ENCODE measurements at regions not wholly inside any gene's neighbourhood (a gene's known extent, or its start where the extent isn't known, plus 50 kb on each side); places are given as distances from the start of the nearest gene placed in this dataset.

- DNase-seq (ENCODE audit: low spot score), result no peak
These were observed 101.8 kb downstream of the CAND1 start for GRCh38 chr12:67370979-67371378.

GRCh38 chr12:67377021-67377420 lies 107.9 kb downstream of the CAND1 start:
- DNase-seq (ENCODE audit: low spot score), result no peak

- DNase-seq (ENCODE audit: low spot score), result no peak
These were observed 108.4 kb downstream of the CAND1 start for GRCh38 chr12:67377541-67377940.

- DNase-seq (ENCODE audit: low spot score), result no peak
These were observed 113.2 kb downstream of the CAND1 start for GRCh38 chr12:67382241-67382871.

- peak; percentile 82 for DNase-seq (ENCODE audit: low spot score)
These were observed 117.9 kb downstream of the CAND1 start for GRCh38 chr12:67386869-67387565.

- DNase-seq (ENCODE audit: low spot score), result peak; percentile 94
These were observed 119.4 kb downstream of the CAND1 start for GRCh38 chr12:67388331-67389138.

- DNase-seq (ENCODE audit: low spot score), result no peak
These were observed 121.1 kb downstream of the CAND1 start for GRCh38 chr12:67390273-67390672.

GRCh38 chr12:67391034-67391433 lies 121.9 kb downstream of the CAND1 start:
- no peak for DNase-seq (ENCODE audit: low spot score)

GRCh38 chr12:67391656-67392055 lies 122.5 kb downstream of the CAND1 start:
- DNase-seq (ENCODE audit: low spot score), result no peak

- no peak for DNase-seq (ENCODE audit: low spot score)
These were observed 125.4 kb downstream of the CAND1 start for GRCh38 chr12:67394550-67394949.

- peak; percentile 84 for DNase-seq (ENCODE audit: low spot score)
These were observed 131.6 kb downstream of the CAND1 start for GRCh38 chr12:67400742-67401141.

- no peak for DNase-seq (ENCODE audit: low spot score)
These were observed 141.1 kb downstream of the CAND1 start for GRCh38 chr12:67410246-67410645.

- no peak for DNase-seq (ENCODE audit: low spot score)
These were observed 141.5 kb downstream of the CAND1 start for GRCh38 chr12:67410667-67411067.

- DNase-seq (ENCODE audit: low spot score), result no peak
These were observed 142.4 kb downstream of the CAND1 start for GRCh38 chr12:67411562-67411961.

- DNase-seq (ENCODE audit: low spot score), result peak; percentile 37
These were observed 144.4 kb downstream of the CAND1 start for GRCh38 chr12:67413577-67413976.

GRCh38 chr12:67414011-67414715 lies 145.0 kb downstream of the CAND1 start:
- DNase-seq (ENCODE audit: low spot score), result peak; percentile 59

GRCh38 chr12:67415473-67415872 lies 146.3 kb downstream of the CAND1 start:
- DNase-seq (ENCODE audit: low spot score), result peak; percentile 63

GRCh38 chr12:67419810-67420209 lies 150.7 kb downstream of the CAND1 start:
- no peak for DNase-seq (ENCODE audit: low spot score)

- DNase-seq (ENCODE audit: low spot score), result no peak
These were observed 151.3 kb downstream of the CAND1 start for GRCh38 chr12:67420506-67420905.

- no peak for DNase-seq (ENCODE audit: low spot score)
These were observed 152.9 kb downstream of the CAND1 start for GRCh38 chr12:67422081-67422480.

GRCh38 chr12:67424784-67425183 lies 155.6 kb downstream of the CAND1 start:
- no peak for DNase-seq (ENCODE audit: low spot score)

- no peak for DNase-seq (ENCODE audit: low spot score)
These were observed 156.2 kb downstream of the CAND1 start for GRCh38 chr12:67425394-67425793.
